Neural cell (in vitro differentiated cells): ENCODE measurements at regions not wholly inside any gene's neighbourhood (a gene's known extent, or its start where the extent isn't known, plus 50 kb on each side); places are given as distances from the start of the nearest gene placed in this dataset.

Experiments
- CTCF ChIP-seq: fragments of 450-650 bp; IDR thresholded peaks from 2 replicates; pipeline ENCODE4 v1.5.1; 2014; ENCODE audit warnings: antibody characterized with exemption, mild to moderate bottlenecking, moderate library complexity; ENCODE audit not compliant: poor library complexity, severe bottlenecking
- EP300 ChIP-seq: fragments of 450-650 bp; conservative IDR thresholded peaks from 2 replicates; pipeline ENCODE4 v1.6.1; 2014; ENCODE audit warnings: antibody characterized with exemption, mild to moderate bottlenecking, moderate library complexity; ENCODE audit not compliant: poor library complexity, severe bottlenecking
- EZH2 ChIP-seq: fragments of 200-600, 300-800 bp; shearing (Covaris generic), sonication (generic); IDR thresholded peaks from 2 replicates; pipeline ENCODE4 v1.6.1; 2014; ENCODE audit warnings: antibody characterized with exemption, low read length, borderline replicate concordance, mild to moderate bottlenecking; ENCODE audit not compliant: insufficient read depth, poor library complexity, severe bottlenecking
- MXI1 ChIP-seq: fragments of 450-650 bp; conservative IDR thresholded peaks from 2 replicates; pipeline ENCODE4 v1.6.1; 2014; ENCODE audit warnings: antibody characterized with exemption, mild to moderate bottlenecking; ENCODE audit not compliant: poor library complexity, severe bottlenecking
- POLR2AphosphoS5 ChIP-seq: IDR thresholded peaks from 2 replicates; pipeline ENCODE4 v1.6.1; 2012
- TAF1 ChIP-seq: IDR thresholded peaks from 2 replicates; pipeline ENCODE4 v1.6.1; 2012; ENCODE audit warnings: low read depth

- TF ChIP-seq CTCF: peak; percentile 50
- no peak for TF ChIP-seq EZH2
- TF ChIP-seq MXI1: no peak
- TF ChIP-seq POLR2AphosphoS5: no peak
- no peak for TF ChIP-seq EP300
- no peak for TF ChIP-seq TAF1
Observed at GRCh38 chr4:181301735-181302710, 941.2 kb upstream of the TENM3 start.
